Ovary (tissue), 7 donors: ENCODE measurements at regions not wholly inside any gene's neighbourhood (a gene's known extent, or its start where the extent isn't known, plus 50 kb on each side); places are given as distances from the start of the nearest gene placed in this dataset.

Experiments used
- DNase-seq, 5 donors: peaks; one replicate each; pipeline ENCODE4 v3.0.0-alpha.2; 2019 to 2020
- H3K27ac ChIP-seq, 2 donors: fragments of 200-600 bp; one replicate each; pipeline versions ENCODE4 v1.5.1 to v1.8.0; 2019 to 2022
- H3K27me3 ChIP-seq: fragments of 200-600 bp; one replicate; pipeline ENCODE4 v1.8.0; 2022
- H3K36me3 ChIP-seq: fragments of 200-600 bp; sonication (generic); one replicate; pipeline ENCODE4 v1.5.1; 2019
- H3K4me1 ChIP-seq: one replicate; pipeline ENCODE4 v1.8.1; 2013; ENCODE audit warnings: mild to moderate bottlenecking, moderate library complexity; ENCODE audit not compliant: insufficient read depth
- H3K4me3 ChIP-seq: fragments of 200-600 bp; sonication (generic); one replicate; pipeline ENCODE4 v1.5.1; 2017
- H3K9me3 ChIP-seq, 2 donors: fragments of 200-600 bp in 1 of 2; sonication (generic) in 1 of 2; one replicate each; pipeline versions ENCODE4 v1.5.1 to v1.8.1; 2013 to 2019; ENCODE audit warnings: mild to moderate bottlenecking in 1 of 2, moderate library complexity in 1 of 2
- EP300 ChIP-seq: sonication (generic); formaldehyde crosslinking; IDR thresholded peaks from one replicate; pipeline ENCODE4 v1.6.1; 2017; ENCODE audit warnings: antibody characterized with exemption
- POLR2A ChIP-seq: fragments of 450-650 bp; IDR thresholded peaks from one replicate; pipeline ENCODE4 v1.6.1; 2017; ENCODE audit warnings: antibody characterized with exemption, mild to moderate bottlenecking, moderate library complexity
- WGBS, 3 donors: extraction: QIAGEN DNeasy Blood & Tissue Kit in 1 of 3; methylation state at CpG; one replicate each; pipeline versions ENCODE4 v1.1.5 to v1.1.7; 2013 to 2017; 5-methylcytosine and 5-hydroxymethylcytosine counted together
- intact Hi-C, 4 donors: fragments of 100-400 bp; cut with DNase I; formaldehyde crosslinking; loops; one replicate each; pipeline versions ENCODE4 v1.11.0 to v1.15.1; 2022 to 2023
- TF ChIP-seq, protein P1 (sequence below), 3 donors: fragments of 450-650 bp in 2 of 3; fragments of 200-600 bp in 1 of 3; IDR thresholded peaks; one replicate each; pipeline versions ENCODE4 v1.5.1 to v1.8.0; 2016 to 2022; ENCODE audit warnings: antibody characterized with exemption in 3 of 3, mild to moderate bottlenecking in 1 of 3
- donor health status: DM: no; HTN: no; CAD: no; lungs with moderate emphysema.
- donor health status: DM: no; HTN: no; CAD: no.
- donor health status: Bipolar disorder and iron deficiency.
- donor health status: DM: no; HTN: no; CAD: no.
- donor health status: DM: yes; HTN: yes; CAD: no.

DNA sequence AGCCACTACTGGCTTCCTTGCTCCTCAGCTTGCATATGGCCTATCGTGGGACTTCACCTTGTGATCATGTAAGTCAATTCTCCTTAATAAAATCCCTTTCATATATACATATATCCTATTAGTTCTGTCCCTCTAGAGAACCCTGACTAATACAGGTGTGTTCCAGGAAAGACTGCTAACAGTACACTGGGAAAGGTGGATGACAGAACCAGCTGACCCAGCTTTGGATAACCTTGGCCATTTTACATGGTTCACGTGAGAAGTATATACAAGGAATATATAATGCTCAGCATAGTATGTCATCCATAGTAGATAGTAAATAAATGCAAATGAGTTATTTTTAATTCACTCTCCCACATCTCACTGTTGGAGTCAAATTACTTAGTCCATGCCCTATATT is 1003.5 kb downstream of the SORCS3 start:
- no peak overlapping the region for H3K4me3 ChIP-seq
- H3K27me3 ChIP-seq: no peaks in the 10 kb centered on the region
- intact Hi-C loops: no loop called here
- WGBS, 3 donors: 65 to 68% (median 67%) methylated on average over 2 of the region's 2 CpGs
- H3K4me1 ChIP-seq: no peaks in the 10 kb centered on the region
- no peak for DNase-seq
- H3K27ac ChIP-seq: no peak overlapping the region
- no peaks in the 10 kb centered on the region for H3K9me3 ChIP-seq
- H3K36me3 ChIP-seq: no peaks in the 10 kb centered on the region
- TF ChIP-seq POLR2A (no peak), EP300 (no peak)
- TF ChIP-seq, protein P1, sequence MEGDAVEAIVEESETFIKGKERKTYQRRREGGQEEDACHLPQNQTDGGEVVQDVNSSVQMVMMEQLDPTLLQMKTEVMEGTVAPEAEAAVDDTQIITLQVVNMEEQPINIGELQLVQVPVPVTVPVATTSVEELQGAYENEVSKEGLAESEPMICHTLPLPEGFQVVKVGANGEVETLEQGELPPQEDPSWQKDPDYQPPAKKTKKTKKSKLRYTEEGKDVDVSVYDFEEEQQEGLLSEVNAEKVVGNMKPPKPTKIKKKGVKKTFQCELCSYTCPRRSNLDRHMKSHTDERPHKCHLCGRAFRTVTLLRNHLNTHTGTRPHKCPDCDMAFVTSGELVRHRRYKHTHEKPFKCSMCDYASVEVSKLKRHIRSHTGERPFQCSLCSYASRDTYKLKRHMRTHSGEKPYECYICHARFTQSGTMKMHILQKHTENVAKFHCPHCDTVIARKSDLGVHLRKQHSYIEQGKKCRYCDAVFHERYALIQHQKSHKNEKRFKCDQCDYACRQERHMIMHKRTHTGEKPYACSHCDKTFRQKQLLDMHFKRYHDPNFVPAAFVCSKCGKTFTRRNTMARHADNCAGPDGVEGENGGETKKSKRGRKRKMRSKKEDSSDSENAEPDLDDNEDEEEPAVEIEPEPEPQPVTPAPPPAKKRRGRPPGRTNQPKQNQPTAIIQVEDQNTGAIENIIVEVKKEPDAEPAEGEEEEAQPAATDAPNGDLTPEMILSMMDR (IDR thresholded peaks at IDR 0.05): no peak

DNA sequence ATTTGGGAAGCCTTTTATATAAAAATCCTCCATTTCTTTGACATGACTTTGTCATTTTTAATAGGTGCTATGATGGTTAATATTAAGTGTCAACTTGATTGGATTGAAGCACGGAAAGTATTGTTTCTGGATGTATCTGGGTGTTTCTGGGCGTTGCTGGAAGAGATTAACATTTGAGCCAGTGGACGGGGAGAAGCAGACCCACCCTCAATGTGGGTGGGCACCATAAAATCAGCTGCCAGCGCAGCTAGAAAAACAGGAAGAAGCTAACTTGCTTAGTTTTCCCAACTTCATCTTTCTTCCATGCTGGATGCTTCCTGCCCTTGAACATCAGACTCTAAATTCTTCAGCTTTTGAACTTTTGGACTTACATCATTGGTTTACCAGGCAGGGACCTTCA is 1003.0 kb downstream of the SORCS3 start:
- Histone ChIP-seq H3K4me1 (no peaks in the 10 kb centered on the region), H3K36me3 (no peaks in the 10 kb centered on the region), H3K9me3 (no peaks in the 10 kb centered on the region), H3K27me3 (no peaks in the 10 kb centered on the region), H3K27ac (no peak overlapping the region), H3K4me3 (no peak overlapping the region)
- intact Hi-C loops: no loop called here
- WGBS, 3 donors: 36 to 38% (median 38%) methylated on average over 4 of the region's 4 CpGs
- TF ChIP-seq, protein P1 (IDR thresholded peaks at IDR 0.05): no peak
- DNase-seq: no peak

DNA sequence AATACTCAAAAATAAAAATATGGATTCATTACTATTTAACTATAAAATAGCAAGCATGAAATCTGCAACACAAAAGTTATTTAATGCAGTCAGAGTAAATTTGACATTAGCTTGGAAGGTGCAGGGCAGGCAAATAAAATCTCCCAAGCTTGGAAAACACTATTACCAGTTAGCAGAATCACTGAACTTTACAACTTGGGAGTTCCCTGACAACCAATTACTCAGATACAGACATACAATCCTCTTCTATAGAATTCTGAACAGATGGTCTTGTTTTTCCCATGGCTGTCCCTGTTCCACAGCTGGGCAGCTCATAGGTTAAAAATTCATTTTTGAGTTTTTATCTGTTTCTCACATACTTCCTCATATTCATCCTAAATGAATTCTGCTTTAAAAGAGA is 1002.6 kb downstream of the SORCS3 start:
- no peak for DNase-seq
- no peak overlapping the region for H3K4me3 ChIP-seq
- H3K27me3 ChIP-seq: no peaks in the 10 kb centered on the region
- H3K27ac ChIP-seq: no peak overlapping the region
- intact Hi-C loops: no loop called here
- no peaks in the 10 kb centered on the region for H3K36me3 ChIP-seq
- no peaks in the 10 kb centered on the region for H3K4me1 ChIP-seq
- H3K9me3 ChIP-seq: no peaks in the 10 kb centered on the region
- TF ChIP-seq POLR2A (no peak), EP300 (no peak)
- TF ChIP-seq, protein P1 (IDR thresholded peaks at IDR 0.05): no peak

DNA sequence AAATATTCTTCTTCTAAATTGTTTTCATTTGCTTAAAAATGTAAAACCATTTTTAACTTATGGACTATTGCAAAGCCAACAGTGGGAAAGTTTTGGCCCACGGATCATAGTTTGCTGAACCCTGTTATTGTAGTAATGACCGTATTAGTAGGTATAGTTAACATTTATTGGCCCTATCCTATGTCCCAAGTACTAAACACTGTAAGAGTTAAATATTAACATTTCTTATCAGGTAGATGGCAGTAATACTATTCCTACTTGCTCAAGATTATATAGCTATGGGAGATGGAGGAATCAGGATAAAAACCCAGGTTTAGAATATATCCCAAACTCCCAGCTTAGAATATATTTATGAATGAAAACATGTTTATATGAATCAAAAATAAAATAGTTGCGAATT is 993.2 kb downstream of the SORCS3 start:
- no peak for DNase-seq
- WGBS, 3 donors: 83 to 85% (median 85%) methylated on average over 3 of the region's 3 CpGs
- Histone ChIP-seq H3K4me3 (no peak overlapping the region), H3K36me3 (no peaks in the 10 kb centered on the region), H3K9me3 (no peaks in the 10 kb centered on the region), H3K4me1 (no peaks in the 10 kb centered on the region), H3K27ac (no peak overlapping the region), H3K27me3 (no peaks in the 10 kb centered on the region)
- TF ChIP-seq EP300 (no peak), POLR2A (no peak)
- TF ChIP-seq, protein P1 (IDR thresholded peaks at IDR 0.05): no peak
- intact Hi-C loops: loop anchor here in 1 of 4 donors (5.0 kb wide), 1 partner anchor 1303 kb away; no protein-coding TSS in a partner anchor
